ENCODE measurements at regions not wholly inside any gene's neighbourhood (a gene's known extent, or its start where the extent isn't known, plus 50 kb on each side); places are given as distances from the start of the nearest gene placed in this dataset.

DNA sequence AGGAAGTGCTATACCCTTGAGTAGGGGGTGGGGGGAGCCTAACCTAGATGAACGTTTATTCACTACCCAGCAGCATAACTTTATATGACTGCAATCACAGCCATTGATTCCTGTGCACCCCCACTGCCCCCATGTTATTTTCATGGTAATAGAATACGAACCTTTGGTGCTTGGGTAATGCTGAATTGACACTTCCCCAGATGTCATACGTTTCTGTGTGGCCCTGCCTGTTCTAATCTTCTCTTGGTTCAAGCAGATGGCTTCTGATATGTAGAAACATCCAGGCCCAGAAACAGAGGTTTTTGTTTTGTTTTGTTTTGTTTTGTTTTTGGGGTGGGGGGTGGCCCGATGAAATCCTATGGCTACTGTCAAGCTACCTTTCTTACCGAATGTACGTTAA is 237.9 kb upstream of the TOPAZ1 start:
- Histone ChIP-seq H2AK5ac (ENCODE audit: insufficient read length, low read length) (no peak overlapping the region), H3K27me3 (ENCODE audit: insufficient read depth, low read length) (peaks cover 2% of the 10 kb centered on the region; the same call in 1 of the 2 replicates), H3K23ac (ENCODE audit: insufficient read length, low read depth, low read length) (no peak overlapping the region), H3K4ac (ENCODE audit: low read depth, low read length) (no peak overlapping the region), H2BK12ac (ENCODE audit: insufficient read length, low read depth, low read length) (no peak overlapping the region), H3K4me1 (ENCODE audit: insufficient read depth, low read length) (peaks cover 6% of the 10 kb centered on the region; the same call in 1 of the 2 replicates), H3K9ac (ENCODE audit: extremely low read depth, insufficient read length, low read length) (no peak overlapping the region), H4K5ac (ENCODE audit: insufficient read length, low read depth, low read length) (no peak overlapping the region), H3K79me2 (ENCODE audit: insufficient read depth, low read length) (no peaks in the 10 kb centered on the region), H2BK15ac (ENCODE audit: low read depth, low read length) (no peak overlapping the region), H3K18ac (ENCODE audit: insufficient read length, low read depth, low read length) (no peak overlapping the region), H3K79me1 (ENCODE audit: insufficient read depth, low read depth, low read length, poor library complexity, severe bottlenecking) (no peaks in the 10 kb centered on the region), H3T11ph (ENCODE audit: low read length) (no peak overlapping the region), H3K27ac (ENCODE audit: insufficient read length, low read depth, low read length) (no peak overlapping the region), H3K56ac (ENCODE audit: insufficient read length, low read depth, low read length) (no peak overlapping the region), H3K9me3 (ENCODE audit: control insufficient read depth, low read depth, low read length) (no peaks in the 10 kb centered on the region), H3K23me2 (ENCODE audit: insufficient read length, low read depth, low read length, poor library complexity, severe bottlenecking) (peaks cover 8% of the 10 kb centered on the region), H3K4me2 (ENCODE audit: insufficient read depth, insufficient read length, low read length) (no peak overlapping the region), H4K20me1 (ENCODE audit: control insufficient read depth, insufficient read depth, insufficient read length) (no peaks in the 10 kb centered on the region), H2AFZ (ENCODE audit: low read length) (no peak overlapping the region), H3K14ac (ENCODE audit: insufficient read depth, low read length) (no peak overlapping the region), H4K91ac (ENCODE audit: insufficient read length, low read depth, low read length) (no peak overlapping the region), H2BK20ac (ENCODE audit: low read depth, low read length, poor library complexity, severe bottlenecking) (no peak overlapping the region), H4K8ac (replicated peaks; ENCODE audit: insufficient read length, low read depth, low read length) (no peak overlapping the region), H2BK5ac (ENCODE audit: insufficient read length, low read length) (no peak overlapping the region), H2BK120ac (ENCODE audit: low read depth, low read length, poor library complexity, severe bottlenecking) (no peak overlapping the region)
- Mint-ChIP-seq H3K9me3 (peaks cover 7 to 10% of the 10 kb centered on the region in 2 experiments; a peak in 4 of 5 replicates), H3K36me3 (ENCODE audit: insufficient read depth in 1 of 3, low read depth in 3 of 3) (peaks cover 0 to 7% (median 4%) of the 10 kb centered on the region in 3 experiments; a peak in 5 of 7 replicates), H3K4me3 (no peak overlapping the region), H3K27ac (no peak overlapping the region), H3K4me1 (peaks cover 4 to 14% of the 10 kb centered on the region in 2 experiments), H3K27me3 (ENCODE audit: low read depth) (peaks cover 38% of the 10 kb centered on the region)
- DNase-seq = no peak
- TF ChIP-seq, protein P1, sequence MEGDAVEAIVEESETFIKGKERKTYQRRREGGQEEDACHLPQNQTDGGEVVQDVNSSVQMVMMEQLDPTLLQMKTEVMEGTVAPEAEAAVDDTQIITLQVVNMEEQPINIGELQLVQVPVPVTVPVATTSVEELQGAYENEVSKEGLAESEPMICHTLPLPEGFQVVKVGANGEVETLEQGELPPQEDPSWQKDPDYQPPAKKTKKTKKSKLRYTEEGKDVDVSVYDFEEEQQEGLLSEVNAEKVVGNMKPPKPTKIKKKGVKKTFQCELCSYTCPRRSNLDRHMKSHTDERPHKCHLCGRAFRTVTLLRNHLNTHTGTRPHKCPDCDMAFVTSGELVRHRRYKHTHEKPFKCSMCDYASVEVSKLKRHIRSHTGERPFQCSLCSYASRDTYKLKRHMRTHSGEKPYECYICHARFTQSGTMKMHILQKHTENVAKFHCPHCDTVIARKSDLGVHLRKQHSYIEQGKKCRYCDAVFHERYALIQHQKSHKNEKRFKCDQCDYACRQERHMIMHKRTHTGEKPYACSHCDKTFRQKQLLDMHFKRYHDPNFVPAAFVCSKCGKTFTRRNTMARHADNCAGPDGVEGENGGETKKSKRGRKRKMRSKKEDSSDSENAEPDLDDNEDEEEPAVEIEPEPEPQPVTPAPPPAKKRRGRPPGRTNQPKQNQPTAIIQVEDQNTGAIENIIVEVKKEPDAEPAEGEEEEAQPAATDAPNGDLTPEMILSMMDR (conservative IDR thresholded peaks at IDR 0.05) = no peak
- WGBS (ENCODE audit: extremely low coverage, insufficient read length, low lambda C conversion rate) = no CpG with 5 or more reads among the region's 6 CpGs

Data from H9 (cell line).